ENCODE measurements at regions not wholly inside any gene's neighbourhood (a gene's known extent, or its start where the extent isn't known, plus 50 kb on each side); places are given as distances from the start of the nearest gene placed in this dataset.
"Not testable (repeated sequence)": the region's sequence is repeated elsewhere in the genome, so short reads cannot be mapped to it uniquely, and the experiment has no call there.

- H3K4me3 Mint-ChIP-seq (ENCODE audit: unreplicated experiment) = no peak overlapping the region
- no peaks in the 10 kb centered on the region for H3K36me3 Mint-ChIP-seq (ENCODE audit: unreplicated experiment)
- TF ChIP-seq CTCF (IDR thresholded peaks at IDR 0.05; ENCODE audit: partially characterized antibody, unreplicated experiment) = no peak
- H3K4me1 Mint-ChIP-seq (ENCODE audit: low read depth, unreplicated experiment) = peaks cover 10% of the 10 kb centered on the region
- peaks cover 2% of the 10 kb centered on the region for H3K9me3 Mint-ChIP-seq (ENCODE audit: unreplicated experiment)
- no peak for DNase-seq
- peaks cover 4% of the 10 kb centered on the region for H3K27me3 Mint-ChIP-seq (ENCODE audit: unreplicated experiment)
- peak overlapping the region; percentile 9 for H3K27ac Mint-ChIP-seq (ENCODE audit: unreplicated experiment)
Measured at GRCh38 chr16:14013571-14014283, 57.4 kb upstream of the MRTFB start.

- no peaks in the 10 kb centered on the region for H3K36me3 Mint-ChIP-seq (ENCODE audit: unreplicated experiment)
Measured at GRCh38 chr16:14014284-14014625, 56.9 kb upstream of the MRTFB start.

GRCh38 chr16:14015033-14015432, 56.1 kb upstream of the MRTFB start:
- Mint-ChIP-seq H3K4me1 (ENCODE audit: low read depth, unreplicated experiment) (peaks cover 10% of the 10 kb centered on the region), H3K4me3 (ENCODE audit: unreplicated experiment) (no peak overlapping the region), H3K27me3 (ENCODE audit: unreplicated experiment) (peaks cover 4% of the 10 kb centered on the region), H3K9me3 (ENCODE audit: unreplicated experiment) (peaks cover 2% of the 10 kb centered on the region), H3K27ac (ENCODE audit: unreplicated experiment) (no peak overlapping the region), H3K36me3 (ENCODE audit: unreplicated experiment) (no peaks in the 10 kb centered on the region)
- no peak for TF ChIP-seq CTCF (IDR thresholded peaks at IDR 0.05; ENCODE audit: partially characterized antibody, unreplicated experiment)
- no peak for DNase-seq

More at GRCh38 chr16:14014284-14014625, 56.9 kb upstream of the MRTFB start:
- peaks cover 10% of the 10 kb centered on the region for H3K4me1 Mint-ChIP-seq (ENCODE audit: low read depth, unreplicated experiment)
- peaks cover 2% of the 10 kb centered on the region for H3K9me3 Mint-ChIP-seq (ENCODE audit: unreplicated experiment)
- H3K27ac Mint-ChIP-seq (ENCODE audit: unreplicated experiment) = no peak overlapping the region
- H3K27me3 Mint-ChIP-seq (ENCODE audit: unreplicated experiment) = peaks cover 4% of the 10 kb centered on the region
- no peak for TF ChIP-seq CTCF (IDR thresholded peaks at IDR 0.05; ENCODE audit: partially characterized antibody, unreplicated experiment)
- H3K4me3 Mint-ChIP-seq (ENCODE audit: unreplicated experiment) = no peak overlapping the region
- DNase-seq = no peak

DNA sequence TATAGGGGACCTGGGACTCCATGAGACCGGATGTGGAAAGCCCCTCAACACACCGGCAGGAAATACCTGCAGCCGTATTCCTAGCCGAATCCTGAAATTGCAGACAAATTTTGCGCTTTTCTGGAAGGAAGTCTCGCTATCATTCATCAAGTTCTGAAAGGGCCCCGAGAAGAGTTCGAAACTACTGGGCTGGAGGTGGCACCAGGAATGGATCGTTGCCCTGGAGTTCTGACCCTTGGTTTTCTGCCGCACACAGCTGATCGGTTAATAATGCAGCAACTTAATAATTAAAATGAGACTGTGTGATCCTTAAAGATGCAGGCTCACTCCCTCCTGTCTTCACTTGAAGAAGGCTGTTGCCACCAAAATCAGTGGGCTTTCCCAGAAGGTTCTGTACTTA, 55.7 kb upstream of the MRTFB start:
- peaks cover 2% of the 10 kb centered on the region for H3K9me3 Mint-ChIP-seq (ENCODE audit: unreplicated experiment)
- no peak for DNase-seq
- no peak overlapping the region for H3K4me3 Mint-ChIP-seq (ENCODE audit: unreplicated experiment)
- TF ChIP-seq CTCF (IDR thresholded peaks at IDR 0.05; ENCODE audit: partially characterized antibody, unreplicated experiment) = no peak
- H3K36me3 Mint-ChIP-seq (ENCODE audit: unreplicated experiment) = no peaks in the 10 kb centered on the region
- peaks cover 4% of the 10 kb centered on the region for H3K27me3 Mint-ChIP-seq (ENCODE audit: unreplicated experiment)
- H3K27ac Mint-ChIP-seq (ENCODE audit: unreplicated experiment) = no peak overlapping the region
- peaks cover 10% of the 10 kb centered on the region for H3K4me1 Mint-ChIP-seq (ENCODE audit: low read depth, unreplicated experiment)

- Mint-ChIP-seq H3K27me3 (ENCODE audit: unreplicated experiment) (peaks cover 4% of the 10 kb centered on the region), H3K27ac (ENCODE audit: unreplicated experiment) (no peak overlapping the region), H3K4me1 (ENCODE audit: low read depth, unreplicated experiment) (peaks cover 10% of the 10 kb centered on the region), H3K9me3 (ENCODE audit: unreplicated experiment) (peaks cover 2% of the 10 kb centered on the region), H3K36me3 (ENCODE audit: unreplicated experiment) (no peaks in the 10 kb centered on the region), H3K4me3 (ENCODE audit: unreplicated experiment) (no peak overlapping the region)
- TF ChIP-seq CTCF (IDR thresholded peaks at IDR 0.05; ENCODE audit: partially characterized antibody, unreplicated experiment) = no peak
- DNase-seq = no peak
Measured at GRCh38 chr16:14015948-14016347, 55.2 kb upstream of the MRTFB start.

GRCh38 chr16:14016362-14016761, 54.8 kb upstream of the MRTFB start:
- H3K36me3 Mint-ChIP-seq (ENCODE audit: unreplicated experiment); H3K27ac Mint-ChIP-seq (ENCODE audit: unreplicated experiment); H3K9me3 Mint-ChIP-seq (ENCODE audit: unreplicated experiment); H3K27me3 Mint-ChIP-seq (ENCODE audit: unreplicated experiment); DNase-seq; H3K4me3 Mint-ChIP-seq (ENCODE audit: unreplicated experiment): not testable (repeated sequence)
- H3K4me1 Mint-ChIP-seq (ENCODE audit: low read depth, unreplicated experiment) = peaks cover 10% of the 10 kb centered on the region

All from glutamatergic neuron (in vitro differentiated cells).